GM23338 (cell line): ENCODE measurements at regions not wholly inside any gene's neighbourhood (a gene's known extent, or its start where the extent isn't known, plus 50 kb on each side); places are given as distances from the start of the nearest gene placed in this dataset.

Source experiments
- CREB1 ChIP-seq: fragments of 250-450 bp; sonication (Bioruptor Pico); IDR thresholded peaks from 2 replicates; pipeline ENCODE4 v1.5.0; 2020; ENCODE audit warnings: low read depth, mild to moderate bottlenecking, moderate library complexity
- EZH2 ChIP-seq: fragments of 200-600 bp; sonication (generic); IDR thresholded peaks from one replicate; pipeline ENCODE4 v1.8.0; 2017; ENCODE audit warnings: antibody characterized with exemption, mild to moderate bottlenecking, low read depth; ENCODE audit not compliant: unreplicated experiment
- JUNB ChIP-seq: IDR thresholded peaks from one replicate; pipeline ENCODE4 v1.6.1; 2016; ENCODE audit warnings: antibody characterized with exemption; ENCODE audit not compliant: unreplicated experiment
- POLR2AphosphoS5 ChIP-seq: IDR thresholded peaks from 2 replicates; pipeline ENCODE4 v1.6.1; 2016; ENCODE audit warnings: antibody characterized with exemption, low read depth
- TF ChIP-seq, protein P1 (sequence below), 2 experiments: fragments of 200-600 bp in 1 of 2; sonication (generic) in 1 of 2; conservative IDR thresholded peaks; 2 replicates each; pipeline versions ENCODE4 v1.5.1 to v1.6.1; 2016 to 2017; ENCODE audit warnings: antibody characterized with exemption in 2 of 2, low read depth in 2 of 2, mild to moderate bottlenecking in 2 of 2, moderate library complexity in 1 of 2
- TF ChIP-seq, protein P2 (sequence below): IDR thresholded peaks from 2 replicates; pipeline ENCODE4 v1.6.1; 2016; ENCODE audit warnings: antibody characterized with exemption

DNA sequence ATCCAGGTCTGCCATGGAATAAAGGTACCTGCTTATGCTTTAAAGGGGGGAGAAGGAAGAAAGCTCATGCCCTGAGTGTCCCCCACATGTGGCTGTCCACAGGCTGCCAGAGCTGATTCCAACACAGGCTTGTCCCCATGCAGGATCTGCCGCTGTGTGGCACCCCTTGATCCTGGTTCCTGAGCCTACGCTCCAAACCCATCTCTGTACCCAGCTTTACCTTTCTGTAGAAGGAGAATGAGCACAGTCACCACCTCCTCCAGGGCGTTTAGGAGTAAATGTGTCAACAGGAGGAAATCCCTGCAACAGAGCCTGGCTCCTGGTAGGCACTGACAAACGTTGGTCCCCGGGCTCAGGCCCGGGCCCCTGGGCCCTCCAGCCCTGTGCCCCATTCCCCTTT, 175.6 kb downstream of the RBFOX3 start:
- TF ChIP-seq, protein P1, sequence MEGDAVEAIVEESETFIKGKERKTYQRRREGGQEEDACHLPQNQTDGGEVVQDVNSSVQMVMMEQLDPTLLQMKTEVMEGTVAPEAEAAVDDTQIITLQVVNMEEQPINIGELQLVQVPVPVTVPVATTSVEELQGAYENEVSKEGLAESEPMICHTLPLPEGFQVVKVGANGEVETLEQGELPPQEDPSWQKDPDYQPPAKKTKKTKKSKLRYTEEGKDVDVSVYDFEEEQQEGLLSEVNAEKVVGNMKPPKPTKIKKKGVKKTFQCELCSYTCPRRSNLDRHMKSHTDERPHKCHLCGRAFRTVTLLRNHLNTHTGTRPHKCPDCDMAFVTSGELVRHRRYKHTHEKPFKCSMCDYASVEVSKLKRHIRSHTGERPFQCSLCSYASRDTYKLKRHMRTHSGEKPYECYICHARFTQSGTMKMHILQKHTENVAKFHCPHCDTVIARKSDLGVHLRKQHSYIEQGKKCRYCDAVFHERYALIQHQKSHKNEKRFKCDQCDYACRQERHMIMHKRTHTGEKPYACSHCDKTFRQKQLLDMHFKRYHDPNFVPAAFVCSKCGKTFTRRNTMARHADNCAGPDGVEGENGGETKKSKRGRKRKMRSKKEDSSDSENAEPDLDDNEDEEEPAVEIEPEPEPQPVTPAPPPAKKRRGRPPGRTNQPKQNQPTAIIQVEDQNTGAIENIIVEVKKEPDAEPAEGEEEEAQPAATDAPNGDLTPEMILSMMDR (conservative IDR thresholded peaks at IDR 0.05; ENCODE audit: low read depth in 2 of 2), result no peak
- TF ChIP-seq EZH2 (no peak), POLR2AphosphoS5 (no peak), JUNB (no peak), CREB1 (CRISPR knock-in tag) (no peak)
- TF ChIP-seq, protein P2, sequence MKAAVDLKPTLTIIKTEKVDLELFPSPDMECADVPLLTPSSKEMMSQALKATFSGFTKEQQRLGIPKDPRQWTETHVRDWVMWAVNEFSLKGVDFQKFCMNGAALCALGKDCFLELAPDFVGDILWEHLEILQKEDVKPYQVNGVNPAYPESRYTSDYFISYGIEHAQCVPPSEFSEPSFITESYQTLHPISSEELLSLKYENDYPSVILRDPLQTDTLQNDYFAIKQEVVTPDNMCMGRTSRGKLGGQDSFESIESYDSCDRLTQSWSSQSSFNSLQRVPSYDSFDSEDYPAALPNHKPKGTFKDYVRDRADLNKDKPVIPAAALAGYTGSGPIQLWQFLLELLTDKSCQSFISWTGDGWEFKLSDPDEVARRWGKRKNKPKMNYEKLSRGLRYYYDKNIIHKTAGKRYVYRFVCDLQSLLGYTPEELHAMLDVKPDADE, result no peak
